Osteoblast (primary cell): ENCODE measurements at regions not wholly inside any gene's neighbourhood (a gene's known extent, or its start where the extent isn't known, plus 50 kb on each side); places are given as distances from the start of the nearest gene placed in this dataset.

Experiments
- DNase-seq: peaks from one replicate; pipeline ENCODE4 v3.0.0; 2011; ENCODE audit warnings: low spot score, mixed read lengths; ENCODE audit not compliant: insufficient read length; ENCODE audit errors: missing footprints
- H2AFZ ChIP-seq: 2 replicates; pipeline ENCODE4 v1.6.0; 2011; ENCODE audit warnings: mild to moderate bottlenecking, low read length
- H3K27ac ChIP-seq: 2 replicates; pipeline ENCODE4 v1.5.1; 2011; ENCODE audit warnings: mild to moderate bottlenecking, low read depth, low read length, moderate library complexity
- H3K27me3 ChIP-seq: 2 replicates; pipeline ENCODE4 v1.6.0; 2012; ENCODE audit warnings: mild to moderate bottlenecking, control low read depth, inconsistent platforms, low read length, moderate library complexity; ENCODE audit not compliant: insufficient read depth
- H3K36me3 ChIP-seq: 2 replicates; pipeline ENCODE4 v1.5.1; 2011; ENCODE audit warnings: mild to moderate bottlenecking, low read length, control low read depth, moderate library complexity; ENCODE audit not compliant: insufficient read depth
- H3K4me1 ChIP-seq: 2 replicates; pipeline ENCODE4 v1.5.1; 2011; ENCODE audit warnings: mild to moderate bottlenecking, low read length, control low read depth, moderate library complexity; ENCODE audit not compliant: insufficient read depth
- H3K4me2 ChIP-seq: 2 replicates; pipeline ENCODE4 v1.6.0; 2011; ENCODE audit warnings: mild to moderate bottlenecking, low read length; ENCODE audit not compliant: insufficient read depth
- H3K4me3 ChIP-seq: fragments of 200-600 bp; sonication (generic); 3 replicates; pipeline ENCODE4 v1.5.1; 2012; ENCODE audit warnings: mild to moderate bottlenecking, low read length, inconsistent platforms; ENCODE audit not compliant: insufficient read depth
- H3K79me2 ChIP-seq: 2 replicates; pipeline ENCODE4 v1.6.0; 2012; ENCODE audit warnings: mild to moderate bottlenecking, low read length, control low read depth, inconsistent platforms; ENCODE audit not compliant: insufficient read depth
- H3K9me3 ChIP-seq: 2 replicates; pipeline ENCODE4 v1.5.1; 2011; ENCODE audit warnings: low read depth, low read length, control low read depth
- H4K20me1 ChIP-seq: 2 replicates; pipeline ENCODE4 v1.6.0; 2012; ENCODE audit warnings: mild to moderate bottlenecking, low read length, control low read depth; ENCODE audit not compliant: insufficient read depth
- CTCF ChIP-seq: IDR thresholded peaks from 2 replicates; pipeline ENCODE4 v1.5.1; 2011; ENCODE audit warnings: mild to moderate bottlenecking, low read depth, low read length, moderate library complexity; ENCODE audit errors: extremely low read depth

DNA sequence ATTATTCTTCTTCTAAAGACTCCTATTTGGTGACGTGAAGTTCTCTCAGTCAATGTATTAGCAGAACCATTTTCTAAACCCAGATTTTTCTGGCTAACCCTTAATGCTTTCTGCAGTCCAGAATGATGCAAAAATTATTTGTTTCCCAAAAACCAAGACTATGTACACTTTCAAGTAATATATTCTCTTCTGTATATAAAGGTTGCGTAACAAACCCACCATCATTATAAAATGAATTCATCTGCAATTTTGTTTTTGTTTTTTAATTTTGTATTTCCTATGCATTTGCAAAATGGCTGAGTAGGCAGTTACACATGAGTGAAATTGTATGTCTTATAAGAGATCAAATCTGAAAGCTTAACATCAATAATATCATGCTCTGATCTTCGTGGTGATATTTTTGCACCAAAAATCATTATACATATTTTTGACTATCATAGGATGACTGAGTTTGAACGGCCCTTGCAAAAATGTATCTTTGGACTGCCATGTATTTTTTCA, 593.6 kb downstream of the ZIC1 start:
- Histone ChIP-seq H2AFZ (no peak overlapping the region), H3K36me3 (no peaks in the 10 kb centered on the region), H3K4me2 (no peak overlapping the region), H3K27ac (no peak overlapping the region), H3K27me3 (no peaks in the 10 kb centered on the region), H3K9me3 (no peaks in the 10 kb centered on the region), H4K20me1 (no peaks in the 10 kb centered on the region), H3K4me3 (no peak overlapping the region), H3K4me1 (peaks cover 6% of the 10 kb centered on the region), H3K79me2 (no peaks in the 10 kb centered on the region)
- no peak for DNase-seq
- no peak for TF ChIP-seq CTCF

DNA sequence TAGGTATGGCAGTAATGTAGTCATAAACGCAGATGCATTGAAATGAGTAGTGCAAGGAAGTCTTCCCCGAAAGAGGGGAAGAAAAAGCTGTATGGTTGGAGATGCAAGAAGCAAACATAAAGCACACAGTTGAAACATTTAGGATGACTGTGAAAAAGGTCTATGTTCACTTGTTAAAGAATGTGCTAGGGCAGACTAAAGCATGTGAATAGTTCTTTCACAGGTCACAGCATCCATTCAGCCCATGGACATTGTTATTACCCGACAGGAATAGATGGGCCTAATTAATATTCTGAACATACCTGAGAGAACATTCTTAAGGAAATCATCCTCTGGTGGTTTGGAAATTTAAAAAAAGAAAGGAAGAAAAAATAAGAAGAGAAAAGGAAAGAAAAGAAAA, 595.2 kb downstream of the ZIC1 start:
- DNase-seq, result no peak
- no peak overlapping the region for H3K27ac ChIP-seq
- no peaks in the 10 kb centered on the region for H3K9me3 ChIP-seq
- no peak for TF ChIP-seq CTCF
- peaks cover 6% of the 10 kb centered on the region for H3K4me1 ChIP-seq
- no peaks in the 10 kb centered on the region for H3K36me3 ChIP-seq
- H3K4me3 ChIP-seq, result no peak overlapping the region
- no peak overlapping the region for H3K4me2 ChIP-seq
- no peaks in the 10 kb centered on the region for H4K20me1 ChIP-seq
- H3K27me3 ChIP-seq, result no peaks in the 10 kb centered on the region
- H3K79me2 ChIP-seq, result no peaks in the 10 kb centered on the region
- H2AFZ ChIP-seq, result no peak overlapping the region

DNA sequence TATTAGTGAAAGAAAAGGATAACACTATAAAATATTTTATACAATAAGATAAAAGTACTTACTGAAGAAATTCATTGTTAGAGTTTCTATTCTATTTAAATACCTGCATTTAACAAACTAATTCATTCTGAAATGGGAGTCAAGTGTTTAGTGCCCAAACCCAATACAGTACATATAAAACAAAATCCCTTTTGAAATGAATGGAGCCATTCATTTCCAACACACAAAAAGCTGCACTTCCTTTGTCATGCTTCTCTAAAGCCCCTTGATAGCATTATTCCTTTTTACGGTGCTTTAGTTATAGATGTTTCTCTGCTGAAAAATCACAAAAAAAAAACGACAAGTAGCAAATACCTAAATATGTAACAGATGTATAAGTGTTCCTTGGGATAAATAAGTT, 596.3 kb downstream of the ZIC1 start:
- Histone ChIP-seq H2AFZ (no peak overlapping the region), H4K20me1 (no peaks in the 10 kb centered on the region), H3K79me2 (no peaks in the 10 kb centered on the region), H3K4me3 (no peak overlapping the region), H3K4me1 (peaks cover 6% of the 10 kb centered on the region), H3K27me3 (no peaks in the 10 kb centered on the region), H3K27ac (no peak overlapping the region), H3K9me3 (no peaks in the 10 kb centered on the region), H3K4me2 (no peak overlapping the region), H3K36me3 (no peaks in the 10 kb centered on the region)
- DNase-seq, result no peak
- TF ChIP-seq CTCF, result no peak

DNA sequence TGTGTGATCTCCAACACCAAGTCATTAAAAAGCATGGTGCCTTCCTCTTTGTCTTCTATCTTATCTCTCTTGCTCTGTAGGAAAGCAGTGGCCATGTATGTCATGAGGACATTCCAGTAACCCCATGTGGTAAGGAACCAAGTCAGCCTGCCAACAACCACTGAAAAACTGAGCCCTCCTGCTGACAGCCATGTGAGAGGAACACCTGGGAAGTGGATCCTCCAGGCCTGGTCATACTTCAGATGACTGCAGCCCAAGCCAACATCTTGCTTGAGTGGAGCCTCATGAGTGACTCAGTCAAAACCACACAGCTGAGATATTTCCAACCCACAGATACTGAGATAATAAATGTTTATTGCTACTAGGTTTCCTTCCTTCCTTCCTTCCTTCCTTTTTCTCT, 597.3 kb downstream of the ZIC1 start:
- H3K27ac ChIP-seq, result no peak overlapping the region
- H3K9me3 ChIP-seq, result no peaks in the 10 kb centered on the region

More for the DNA sequence above, 597.3 kb downstream of the ZIC1 start:
- Histone ChIP-seq H3K4me2 (no peak overlapping the region), H3K79me2 (no peaks in the 10 kb centered on the region), H3K36me3 (no peaks in the 10 kb centered on the region), H3K4me1 (peaks cover 6% of the 10 kb centered on the region), H4K20me1 (no peaks in the 10 kb centered on the region), H3K27me3 (no peaks in the 10 kb centered on the region), H3K4me3 (no peak overlapping the region), H2AFZ (no peak overlapping the region)
- no peak for TF ChIP-seq CTCF
- DNase-seq, result peak; percentile 4
